IMR-90 (cell line): ENCODE measurements at regions not wholly inside any gene's neighbourhood (a gene's known extent, or its start where the extent isn't known, plus 50 kb on each side); places are given as distances from the start of the nearest gene placed in this dataset.
"Not testable (repeated sequence)": the region's sequence is repeated elsewhere in the genome, so short reads cannot be mapped to it uniquely, and the experiment has no call there.

ENCODE experiments used
- ATAC-seq: fragments of 200-7000 bp; cut with Tn5 transposase; 2 replicates; pipeline ENCODE4 v1.9.1; 2020; ENCODE audit warnings: low read depth, mild to moderate bottlenecking, moderate library complexity
- BruUV-seq: library from RNA; stranded (reverse); fragments of 400-500 nt; replicated peaks from 2 replicates; lab custom pipeline; 2021; lab: Mats Ljungman, UMichigan
- CTCF ChIA-PET: fragments of 300-600 bp; formaldehyde crosslinking; extraction: SDS; loops from one replicate; lab custom pipeline; 2021; ENCODE audit warnings: antibody characterized with exemption; lab: Yijun Ruan, JAX
- POLR2A ChIA-PET: fragments of 300-600 bp; sonication (Branson Sonifier 250); formaldehyde crosslinking; loops from one replicate; lab custom pipeline; 2022; ENCODE audit warnings: antibody characterized with exemption; ENCODE audit not compliant: unreplicated experiment; lab: Charles Lee
- DNase-seq: peaks from one replicate; pipeline ENCODE4 v3.0.0; 2013
- H2AFZ ChIP-seq: replicated peaks from 2 replicates; pipeline ENCODE3; 2013; ENCODE audit warnings: low read length, mild to moderate bottlenecking; ENCODE audit not compliant: poor library complexity
- H2AK5ac ChIP-seq: 2 replicates; pipeline ENCODE4 v1.6.1; 2013; ENCODE audit warnings: low read depth, low read length, inconsistent platforms
- H2AK9ac ChIP-seq: replicated peaks from 2 replicates; pipeline ENCODE3; 2013; ENCODE audit warnings: mild to moderate bottlenecking, low read depth, low read length, moderate library complexity; ENCODE audit not compliant: poor library complexity
- H2BK120ac ChIP-seq: 2 replicates; pipeline ENCODE4 v1.6.1; 2013; ENCODE audit warnings: low read depth, low read length, inconsistent platforms
- H2BK15ac ChIP-seq: 3 replicates; pipeline ENCODE4 v1.6.1; 2013; ENCODE audit warnings: low read depth, low read length, inconsistent platforms
- H2BK20ac ChIP-seq: 2 replicates; pipeline ENCODE4 v1.6.1; 2013; ENCODE audit warnings: low read depth, mild to moderate bottlenecking, inconsistent platforms, low read length, moderate library complexity
- H2BK5ac ChIP-seq: 2 replicates; pipeline ENCODE4 v1.6.1; 2013; ENCODE audit warnings: mild to moderate bottlenecking, low read depth, low read length, inconsistent platforms; ENCODE audit not compliant: poor library complexity, severe bottlenecking
- H3K14ac ChIP-seq: replicated peaks from 2 replicates; pipeline ENCODE4 v1.6.1; 2013; ENCODE audit warnings: low read depth, low read length, inconsistent platforms
- H3K18ac ChIP-seq: 2 replicates; pipeline ENCODE4 v1.6.1; 2013; ENCODE audit warnings: low read depth, low read length, control low read depth
- H3K23ac ChIP-seq: 2 replicates; pipeline ENCODE4 v1.6.1; 2013; ENCODE audit warnings: low read depth, low read length, inconsistent platforms
- H3K27ac ChIP-seq: 2 replicates; pipeline ENCODE4 v1.5.1; 2013; ENCODE audit warnings: mild to moderate bottlenecking, control low read depth, low read length; ENCODE audit not compliant: insufficient read depth
- H3K27me3 ChIP-seq: 2 replicates; pipeline ENCODE4 v1.6.1; 2013; ENCODE audit warnings: low read length; ENCODE audit not compliant: control insufficient read depth, insufficient read depth
- H3K36me3 ChIP-seq: 2 replicates; pipeline ENCODE4 v1.6.1; 2013; ENCODE audit warnings: low read length, mixed read lengths; ENCODE audit not compliant: control insufficient read depth, insufficient read depth
- H3K4ac ChIP-seq: 2 replicates; pipeline ENCODE4 v1.6.1; 2013; ENCODE audit warnings: low read depth, low read length, inconsistent platforms
- H3K4me1 ChIP-seq: 2 replicates; pipeline ENCODE4 v1.6.1; 2013; ENCODE audit warnings: low read length, mixed read lengths; ENCODE audit not compliant: control insufficient read depth, insufficient read depth
- H3K4me2 ChIP-seq: 2 replicates; pipeline ENCODE4 v1.6.1; 2013; ENCODE audit warnings: low read depth, mild to moderate bottlenecking, control low read depth, low read length, moderate library complexity
- H3K4me3 ChIP-seq: 2 replicates; pipeline ENCODE4 v1.5.1; 2013; ENCODE audit warnings: low read depth, mild to moderate bottlenecking, control low read depth, low read length, moderate library complexity; ENCODE audit not compliant: insufficient read depth
- H3K56ac ChIP-seq: 2 replicates; pipeline ENCODE4 v1.6.1; 2013; ENCODE audit warnings: low read length, inconsistent platforms; ENCODE audit not compliant: insufficient read depth; ENCODE audit errors: extremely low read depth
- H3K79me1 ChIP-seq, 2 experiments: 2 replicates each; pipeline ENCODE4 v1.6.1; 2013; ENCODE audit warnings: low read length in 2 of 2, inconsistent platforms in 1 of 2, low read depth in 1 of 2
- H3K9ac ChIP-seq: 2 replicates; pipeline ENCODE4 v1.6.1; 2013; ENCODE audit warnings: low read depth, low read length, control low read depth
- H3K9me1 ChIP-seq: 2 replicates; pipeline ENCODE4 v1.6.1; 2013; ENCODE audit warnings: low read length, inconsistent platforms; ENCODE audit not compliant: insufficient read depth
- H3K9me3 ChIP-seq: 2 replicates; pipeline ENCODE4 v1.6.1; 2013; ENCODE audit warnings: low read length; ENCODE audit not compliant: control insufficient read depth, insufficient read depth
- H4K20me1 ChIP-seq: 2 replicates; pipeline ENCODE4 v1.6.1; 2013; ENCODE audit warnings: low read length, inconsistent platforms; ENCODE audit not compliant: insufficient read depth
- H4K5ac ChIP-seq: 2 replicates; pipeline ENCODE4 v1.6.1; 2013; ENCODE audit warnings: mild to moderate bottlenecking, low read depth, low read length, control low read depth
- H4K8ac ChIP-seq, 2 experiments: 2 replicates each; pipeline ENCODE4 v1.6.1; 2013; ENCODE audit warnings: low read depth in 2 of 2, low read length in 2 of 2, control low read depth in 1 of 2, inconsistent platforms in 1 of 2
- H4K91ac ChIP-seq: 2 replicates; pipeline ENCODE4 v1.6.1; 2013; ENCODE audit warnings: low read depth, low read length, inconsistent platforms; ENCODE audit not compliant: insufficient read depth
- BHLHE40 ChIP-seq: fragments of 150-350 bp; IDR thresholded peaks from 2 replicates; pipeline ENCODE4 v1.6.1; 2016; ENCODE audit warnings: mild to moderate bottlenecking, low read depth, low read length
- POLR2A ChIP-seq: IDR thresholded peaks from 2 replicates; pipeline ENCODE4 v1.6.1; 2012; ENCODE audit warnings: mild to moderate bottlenecking, low read depth, low read length
- RAD21 ChIP-seq: IDR thresholded peaks from 2 replicates; pipeline ENCODE4 v1.6.1; 2012; ENCODE audit warnings: low read length, improper control_type of control experiment
- RFX5 ChIP-seq: IDR thresholded peaks from 2 replicates; pipeline ENCODE4 v1.8.0; 2012; ENCODE audit warnings: low read depth, mild to moderate bottlenecking, low read length, moderate library complexity
- WGBS, 2 experiments: methylation state at CpG; one replicate each; pipeline versions ENCODE4 v1.1.5 to v1.1.7; 2013; ENCODE audit warnings: missing lambda C conversion rate in 2 of 2; ENCODE audit not compliant: insufficient read length in 1 of 2; ENCODE audit errors: extremely low coverage in 2 of 2; 5-methylcytosine and 5-hydroxymethylcytosine counted together
- dilution Hi-C: fragments of 300-500 bp; cut with HindIII; formaldehyde crosslinking; loops from one replicate; pipeline ENCODE4 v1.14.3; 2018; ENCODE audit warnings: low sequenced_read_pairs; ENCODE audit not compliant: unreplicated experiment
- in situ Hi-C: fragments of 300-500 bp; cut with MboI; formaldehyde crosslinking; loops from 3 replicates; pipeline ENCODE4 v1.14.3; 2019; ENCODE audit warnings: low sequenced_read_pairs, inconsistent platforms, mixed read lengths
- intact Hi-C: fragments of 100-400 bp; cut with micrococcal nuclease; formaldehyde crosslinking; loops from 2 replicates; pipeline ENCODE4 v1.10.0; 2022
- TF ChIP-seq, protein P1 (sequence below): fragments of 150-350 bp; IDR thresholded peaks from 2 replicates; pipeline ENCODE4 v1.6.1; 2017; ENCODE audit warnings: mild to moderate bottlenecking, antibody characterized with exemption, low read length, low read depth

DNA sequence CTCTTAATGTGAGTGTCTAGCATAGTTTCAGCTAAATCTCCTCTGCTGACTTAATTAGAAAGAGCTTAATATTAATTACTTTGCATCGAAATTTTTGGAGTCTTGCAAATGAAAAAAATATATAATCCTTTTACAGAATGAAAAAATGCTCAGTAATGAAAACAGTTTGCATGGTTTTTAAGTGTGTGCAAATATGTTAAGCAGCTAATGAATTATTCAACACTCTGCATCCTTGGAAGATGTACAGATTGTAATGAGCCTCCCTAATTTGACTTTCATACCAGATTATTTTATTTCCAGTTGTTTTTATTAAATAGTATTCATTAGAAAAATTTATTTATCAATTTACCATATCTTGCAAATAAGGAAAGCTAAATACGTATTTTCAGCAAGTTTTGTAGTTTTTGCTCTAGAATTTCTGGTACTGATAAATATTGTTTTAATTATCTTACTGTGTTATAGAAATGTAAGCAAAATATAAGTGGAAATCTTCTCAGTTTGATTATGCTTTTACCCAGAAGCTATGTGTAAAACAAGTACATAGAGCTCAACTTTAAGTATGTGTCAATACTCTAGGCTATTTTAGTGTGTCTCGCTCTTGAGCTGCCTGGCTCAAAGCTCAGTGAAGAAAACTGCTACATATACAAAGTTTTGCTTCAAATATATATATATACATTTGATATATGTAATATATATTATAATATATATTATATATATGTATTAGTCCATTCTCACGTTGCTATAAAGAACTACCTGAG, 714.9 kb upstream of the LUZP2 start:
- H2AK5ac ChIP-seq, result no peak overlapping the region
- BruUV-seq, result no TSS peak
- no peak overlapping the region for H2AK9ac ChIP-seq
- ATAC-seq (no peak), DNase-seq (no peak)
- no peak overlapping the region for H2BK20ac ChIP-seq
- no peak overlapping the region for H2BK5ac ChIP-seq
- no peak overlapping the region for H3K23ac ChIP-seq
- H3K4me3 ChIP-seq, result no peak overlapping the region
- no peak overlapping the region for H3K9ac ChIP-seq
- no peaks in the 10 kb centered on the region for H4K20me1 ChIP-seq
- ChIA-PET CTCF (interaction anchor here (0.6 to 0.8 kb wide), 2 partner anchors 10 to 764 kb away, joined by 3 to 4 read pairs; no protein-coding TSS in a partner anchor), POLR2A (no interaction called here)
- no peak overlapping the region for H2AFZ ChIP-seq
- no peak overlapping the region for H2BK15ac ChIP-seq
- no peak overlapping the region for H3K56ac ChIP-seq
- H3K14ac ChIP-seq, result no peak overlapping the region
- WGBS, 2 experiments, result no CpG with 5 or more reads among the region's 4 CpGs
- dilution Hi-C loops, result no loop called here
- no peaks in the 10 kb centered on the region for H3K4me1 ChIP-seq
- no peaks in the 10 kb centered on the region for H3K9me1 ChIP-seq
- H2BK120ac ChIP-seq, result no peak overlapping the region
- H4K8ac ChIP-seq, result no peak overlapping the region
- H3K79me1 ChIP-seq, result no peaks in the 10 kb centered on the region
- H3K27me3 ChIP-seq, result no peaks in the 10 kb centered on the region
- intact Hi-C loops, result no loop called here
- no peak overlapping the region for H3K4ac ChIP-seq
- H4K91ac ChIP-seq, result no peak overlapping the region
- H4K5ac ChIP-seq, result no peak overlapping the region
- H3K9me3 ChIP-seq, result no peaks in the 10 kb centered on the region
- no peak overlapping the region for H3K18ac ChIP-seq
- no peak for TF ChIP-seq POLR2A
- TF ChIP-seq, protein P1, sequence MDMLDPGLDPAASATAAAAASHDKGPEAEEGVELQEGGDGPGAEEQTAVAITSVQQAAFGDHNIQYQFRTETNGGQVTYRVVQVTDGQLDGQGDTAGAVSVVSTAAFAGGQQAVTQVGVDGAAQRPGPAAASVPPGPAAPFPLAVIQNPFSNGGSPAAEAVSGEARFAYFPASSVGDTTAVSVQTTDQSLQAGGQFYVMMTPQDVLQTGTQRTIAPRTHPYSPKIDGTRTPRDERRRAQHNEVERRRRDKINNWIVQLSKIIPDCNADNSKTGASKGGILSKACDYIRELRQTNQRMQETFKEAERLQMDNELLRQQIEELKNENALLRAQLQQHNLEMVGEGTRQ, result no peak
- no peak for TF ChIP-seq RFX5
- TF ChIP-seq RAD21, result no peak
- no peak for TF ChIP-seq BHLHE40
- H3K4me2 ChIP-seq, result no peak overlapping the region
- no peaks in the 10 kb centered on the region for H3K36me3 ChIP-seq
- in situ Hi-C loops, result no loop called here
- no peak overlapping the region for H3K27ac ChIP-seq

DNA sequence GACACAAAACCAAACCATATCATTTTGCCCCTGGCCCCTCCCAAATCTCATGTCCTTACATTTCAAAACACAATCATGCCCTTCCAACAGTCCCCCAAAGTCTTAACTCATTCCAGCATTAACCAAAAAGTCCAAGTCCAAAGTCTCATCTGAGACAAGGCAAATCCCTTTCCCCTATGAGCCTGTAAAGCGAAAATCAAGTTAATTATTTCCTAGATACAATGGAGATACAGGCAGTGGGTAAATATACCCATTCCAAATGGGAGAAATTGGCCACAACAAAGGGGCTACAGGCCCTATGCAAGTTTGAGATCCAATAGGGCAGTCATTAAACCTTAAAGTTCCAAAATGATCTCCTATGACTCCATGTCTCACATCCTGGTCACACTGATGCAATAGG, 709.9 kb upstream of the LUZP2 start:
- H3K36me3 ChIP-seq, H4K8ac ChIP-seq, H3K4ac ChIP-seq, H3K56ac ChIP-seq, H2AFZ ChIP-seq, H4K5ac ChIP-seq, H4K20me1 ChIP-seq, intact Hi-C loops, H3K9ac ChIP-seq, BruUV-seq, H3K27ac ChIP-seq, H2AK5ac ChIP-seq, dilution Hi-C loops, in situ Hi-C loops, H2AK9ac ChIP-seq, H3K18ac ChIP-seq, H3K27me3 ChIP-seq, DNase-seq, H3K23ac ChIP-seq, H4K91ac ChIP-seq, H3K4me1 ChIP-seq, POLR2A ChIA-PET, H3K9me3 ChIP-seq, H2BK15ac ChIP-seq, ATAC-seq, CTCF ChIA-PET, H2BK20ac ChIP-seq, H3K4me2 ChIP-seq, H3K14ac ChIP-seq, H2BK5ac ChIP-seq, H2BK120ac ChIP-seq, H3K4me3 ChIP-seq, H3K79me1 ChIP-seq: not testable (repeated sequence)
- WGBS, 2 experiments, result no CpG with 5 or more reads among the region's 1 CpG
- H3K9me1 ChIP-seq, result peaks cover 14% of the 10 kb centered on the region
